ENCODE measurements at regions not wholly inside any gene's neighbourhood (a gene's known extent, or its start where the extent isn't known, plus 50 kb on each side); places are given as distances from the start of the nearest gene placed in this dataset.
"Not testable (repeated sequence)": the region's sequence is repeated elsewhere in the genome, so short reads cannot be mapped to it uniquely, and the experiment has no call there.

DNA sequence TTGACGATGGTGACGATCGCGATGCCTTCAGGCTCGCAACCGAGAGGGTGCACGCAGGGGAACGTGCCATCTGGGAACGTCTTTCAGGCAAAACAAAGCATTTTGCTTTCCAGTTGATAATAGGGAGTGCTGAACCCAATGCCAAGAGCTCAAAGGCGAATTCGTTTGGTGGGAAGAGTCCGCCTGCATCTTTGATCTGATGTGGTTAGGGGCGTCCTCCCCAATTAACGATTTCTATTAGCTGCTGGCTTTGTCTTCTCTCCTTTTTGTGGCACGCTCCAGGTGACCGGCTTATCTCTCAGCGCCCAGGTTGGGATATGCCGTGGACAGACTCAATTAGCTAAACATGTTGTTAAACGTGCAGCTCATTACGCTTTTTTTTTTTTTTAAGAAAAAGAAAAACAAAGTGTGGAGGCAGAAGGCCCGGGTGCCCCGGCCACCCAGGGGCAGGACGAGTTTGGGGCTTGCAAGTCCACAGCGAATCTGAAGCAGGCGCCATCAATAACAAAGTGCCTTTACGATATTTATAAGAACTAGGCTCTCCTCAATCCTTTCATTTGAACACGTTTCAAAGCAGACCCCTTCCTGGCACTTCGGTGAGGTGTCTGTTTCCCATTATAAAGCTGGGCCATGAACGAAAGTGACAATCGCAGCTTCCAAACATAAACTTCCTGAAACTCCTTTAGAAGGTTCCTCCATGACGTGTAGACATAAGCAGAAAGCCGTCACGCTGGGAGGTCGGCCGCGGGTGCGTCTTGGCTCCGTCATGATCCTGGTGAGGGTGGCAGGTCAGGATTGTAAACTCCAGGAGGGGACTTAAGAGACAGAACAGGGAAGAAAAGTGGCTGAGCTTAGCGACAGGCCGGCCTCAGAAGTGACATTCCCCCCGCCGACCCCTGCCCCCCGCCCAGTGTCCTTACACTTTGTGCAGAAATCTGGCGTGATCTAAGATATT lies 155.3 kb downstream of the LAT start:
- not testable (repeated sequence) for DNase-seq

DNA sequence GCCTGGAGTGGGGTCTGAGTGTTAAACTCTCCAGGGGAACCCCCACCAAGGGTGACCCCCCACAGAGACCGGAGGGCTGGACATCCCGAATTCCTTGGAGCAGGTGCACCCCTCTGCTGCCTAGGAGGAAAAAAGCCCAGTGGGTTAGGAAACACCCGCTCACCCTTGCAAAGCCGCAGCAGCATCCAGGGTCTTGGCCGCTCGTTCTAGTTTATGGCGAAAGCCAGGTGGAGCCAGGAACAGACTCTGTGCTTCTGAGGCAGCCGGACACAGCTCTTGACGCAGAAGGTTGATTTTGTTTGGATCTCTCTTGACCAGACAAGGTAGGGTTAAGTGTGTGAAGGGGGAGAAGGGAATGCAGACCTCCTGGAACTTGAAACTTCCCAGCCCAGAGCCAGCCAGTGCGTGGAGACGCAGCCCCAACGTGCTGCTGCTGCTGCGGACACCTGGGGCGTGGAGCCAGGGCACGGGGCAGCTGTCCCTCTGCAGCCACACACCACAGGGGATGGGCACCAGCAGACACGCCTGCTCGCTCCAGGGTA lies 154.5 kb downstream of the LAT start:
- no peak for DNase-seq

DNA sequence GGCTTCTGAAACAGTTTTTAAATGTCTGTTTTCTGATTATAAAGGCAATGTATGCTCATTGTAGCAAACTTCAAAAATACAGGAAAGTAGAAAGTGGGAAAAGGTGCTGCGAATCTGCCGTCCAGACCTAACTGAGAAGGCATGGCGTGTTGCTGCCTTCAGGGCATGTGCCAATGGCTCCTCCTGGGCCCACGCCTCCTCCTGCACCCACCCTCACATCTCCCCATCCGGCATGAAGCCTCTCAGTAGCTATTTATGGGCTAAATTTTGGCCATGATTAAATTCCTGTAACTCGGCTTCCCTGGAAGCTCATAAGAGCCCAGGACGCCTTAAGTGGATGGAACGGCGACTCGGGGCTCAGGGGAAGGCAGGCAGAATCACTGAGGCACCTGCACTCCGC lies 153.8 kb downstream of the LAT start:
- DNase-seq = not testable (repeated sequence)

DNA sequence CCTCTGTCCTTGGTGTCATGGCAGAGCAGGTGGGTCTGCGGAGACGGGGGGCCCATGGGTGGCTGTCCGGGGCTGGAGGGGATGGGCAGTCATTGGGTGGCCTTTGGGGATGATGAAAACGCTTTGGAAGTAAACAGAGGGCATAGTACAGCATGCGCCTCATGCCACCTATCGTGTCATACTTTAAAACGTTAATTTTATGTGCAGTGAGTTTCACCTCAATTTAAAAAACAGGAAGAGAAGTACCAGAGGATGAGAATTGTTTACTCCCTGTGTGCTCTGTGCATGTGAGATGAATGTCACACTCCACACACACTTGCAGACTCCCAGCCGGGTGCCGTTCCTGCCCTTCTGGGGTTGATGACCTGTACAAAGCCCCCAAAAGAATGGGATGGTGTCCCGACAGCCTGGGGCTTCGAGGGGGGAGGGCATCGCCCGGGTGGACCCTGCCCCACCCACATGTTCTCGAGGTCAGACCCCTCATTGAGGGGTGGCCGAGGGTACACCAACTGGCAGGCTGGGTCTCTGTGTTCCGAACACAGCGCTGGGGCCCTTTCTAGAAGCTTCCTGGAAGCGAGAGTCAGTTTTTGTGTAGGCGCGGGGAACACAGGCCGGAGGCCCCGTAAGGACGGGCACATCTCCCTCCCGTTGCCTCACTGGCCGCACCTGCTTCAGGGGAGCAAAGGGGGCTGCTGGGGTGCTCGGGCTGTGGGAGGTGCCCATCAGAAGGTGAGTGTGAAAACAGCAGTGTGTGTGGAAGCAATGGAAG lies 153.2 kb downstream of the LAT start:
- DNase-seq = not testable (repeated sequence)

DNA sequence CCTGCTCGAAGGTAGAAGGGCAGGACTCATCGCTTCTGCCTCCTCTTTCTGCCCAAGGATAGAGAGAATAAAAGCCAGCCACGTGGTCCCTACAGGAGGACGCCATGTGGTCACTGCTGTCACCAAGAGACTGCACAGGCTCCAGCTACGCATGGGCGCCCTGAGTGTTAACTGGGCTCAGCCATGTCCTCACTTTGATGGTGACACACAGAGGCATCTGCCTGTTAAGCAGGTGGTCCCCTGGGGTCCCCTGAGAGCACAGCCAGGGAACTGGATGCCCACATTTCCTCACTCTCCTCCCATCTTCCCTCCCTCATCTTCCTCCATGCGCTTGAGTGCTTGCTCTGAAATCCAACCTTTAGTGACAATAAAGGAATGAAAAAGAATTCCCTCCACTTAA lies 152.6 kb downstream of the LAT start:
- DNase-seq = not testable (repeated sequence)

DNA sequence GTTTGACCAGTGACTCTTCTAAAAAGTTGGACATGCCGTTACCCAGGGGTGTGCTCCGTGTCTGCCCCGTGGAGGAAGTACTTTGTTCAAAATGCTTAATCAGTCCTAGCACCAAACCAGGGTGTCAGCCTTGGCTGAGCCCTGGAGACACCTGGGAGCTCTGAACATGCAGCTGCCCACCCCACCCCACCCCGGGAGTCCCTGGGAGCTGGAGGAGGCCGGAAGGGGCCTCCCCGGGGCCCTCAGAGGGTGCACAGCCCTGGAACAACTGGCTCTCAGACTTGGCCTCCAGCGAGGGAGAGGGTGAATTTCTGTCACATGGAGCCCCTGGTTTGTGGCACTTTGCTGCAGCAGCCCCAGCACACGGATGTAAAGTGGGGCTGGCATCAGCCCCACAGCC lies 152.1 kb downstream of the LAT start:
- not testable (repeated sequence) for DNase-seq

DNA sequence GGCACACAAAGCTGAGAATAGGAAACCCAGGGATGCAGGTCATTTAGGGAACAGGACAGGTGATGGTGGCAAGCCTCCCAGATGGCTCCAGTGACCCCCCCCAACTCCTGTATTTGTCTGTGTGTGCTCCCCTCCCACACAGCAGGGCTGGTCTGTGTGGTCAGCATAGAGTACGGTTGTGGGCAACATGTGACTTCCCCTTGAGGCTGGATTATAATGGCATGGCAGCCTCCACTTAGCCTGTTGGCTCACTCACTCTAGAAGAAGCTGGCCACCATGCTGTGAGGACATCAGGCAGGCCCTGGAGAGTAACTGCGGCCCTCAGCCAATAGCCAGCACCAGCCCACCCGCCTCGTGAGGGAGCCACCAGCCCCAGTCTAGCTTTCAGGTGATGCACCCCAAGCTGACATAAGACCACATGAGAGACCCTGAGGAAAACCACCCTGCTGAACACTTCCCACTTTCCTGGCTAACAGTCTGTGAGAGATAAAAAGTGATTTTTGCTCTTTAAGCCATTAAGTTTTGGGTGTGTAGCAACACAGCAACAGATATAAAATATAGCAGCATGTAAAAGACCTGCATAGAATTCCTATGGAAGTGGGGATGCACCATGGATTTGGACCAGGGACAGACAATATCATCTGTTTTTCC lies 151.3 kb downstream of the LAT start:
- DNase-seq = not testable (repeated sequence)

DNA sequence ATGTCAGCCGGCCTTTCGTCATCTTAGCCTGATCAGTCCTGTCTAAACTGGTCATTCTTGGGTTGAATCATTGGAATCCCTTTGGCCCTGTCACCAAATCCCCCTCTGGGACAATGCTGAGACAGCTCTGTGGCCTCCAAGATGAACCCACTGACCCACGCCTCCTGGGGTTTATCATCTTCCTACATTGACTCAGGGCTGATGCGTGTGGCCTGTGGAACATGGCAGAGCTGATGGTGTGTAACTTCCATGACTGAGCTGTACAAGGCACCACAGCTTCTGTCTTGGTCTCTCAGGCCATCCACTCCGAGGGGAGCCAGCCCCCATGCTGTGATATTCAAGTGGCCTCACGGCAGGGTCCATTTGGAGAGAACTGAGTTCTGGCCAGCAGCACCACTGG lies 150.2 kb downstream of the LAT start:
- DNase-seq = not testable (repeated sequence)

DNA sequence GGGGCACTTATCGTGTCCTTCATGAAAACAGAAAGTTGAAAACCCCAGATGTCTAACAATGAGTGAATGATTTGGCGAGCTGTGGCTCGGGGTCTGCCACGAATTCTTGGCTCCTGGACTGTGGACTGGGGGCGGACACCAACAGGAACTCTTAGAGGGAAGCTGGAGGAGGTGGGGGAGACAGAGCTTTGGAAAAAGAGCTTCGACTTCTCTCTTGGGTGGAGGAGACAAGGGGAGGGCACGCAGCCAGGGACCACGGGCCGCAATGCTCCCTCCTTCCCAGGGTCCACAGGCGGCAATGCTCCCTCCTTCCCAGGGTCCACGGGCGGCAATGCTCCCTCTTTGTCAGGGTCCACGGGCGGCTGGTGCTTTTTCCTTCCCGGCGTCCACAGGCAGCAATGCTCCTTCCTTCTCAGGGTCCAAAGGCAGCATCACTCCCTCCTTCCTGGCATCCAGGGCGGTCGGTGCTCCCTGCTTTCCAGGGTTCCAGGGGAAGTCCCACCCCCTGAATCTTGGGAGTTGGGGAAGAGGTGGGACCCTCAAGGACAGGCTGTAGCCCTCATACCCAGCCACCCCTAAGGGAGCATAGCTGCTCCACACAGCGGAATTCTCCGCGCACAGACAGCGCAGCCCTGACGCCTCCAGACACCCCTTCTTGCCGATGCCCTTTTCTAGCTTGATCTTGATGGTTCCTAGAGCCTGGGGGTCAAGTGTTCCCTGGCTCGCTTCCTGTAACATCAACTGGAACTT lies 149.0 kb downstream of the LAT start:
- DNase-seq = not testable (repeated sequence)

DNA sequence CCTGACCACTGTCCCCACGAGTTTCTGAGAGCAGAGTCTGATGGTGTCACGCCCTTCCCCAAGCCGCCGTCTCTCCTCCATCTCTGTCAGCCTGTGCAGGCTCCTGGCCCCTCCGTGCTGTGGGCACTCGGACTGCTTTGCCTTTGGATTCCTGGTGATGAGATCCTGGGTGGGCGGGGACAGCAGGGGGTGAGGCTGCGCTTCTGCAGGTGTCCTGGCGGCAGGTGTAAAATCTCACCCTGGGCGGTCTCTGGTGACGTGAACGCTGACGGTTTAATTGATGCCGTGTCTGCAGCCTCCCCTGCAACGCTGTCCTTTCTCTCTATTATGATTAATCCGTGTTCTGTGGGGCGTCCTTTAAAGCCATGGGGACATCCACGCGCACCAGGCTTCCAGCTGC lies 148.0 kb downstream of the LAT start:
- DNase-seq = not testable (repeated sequence)

DNA sequence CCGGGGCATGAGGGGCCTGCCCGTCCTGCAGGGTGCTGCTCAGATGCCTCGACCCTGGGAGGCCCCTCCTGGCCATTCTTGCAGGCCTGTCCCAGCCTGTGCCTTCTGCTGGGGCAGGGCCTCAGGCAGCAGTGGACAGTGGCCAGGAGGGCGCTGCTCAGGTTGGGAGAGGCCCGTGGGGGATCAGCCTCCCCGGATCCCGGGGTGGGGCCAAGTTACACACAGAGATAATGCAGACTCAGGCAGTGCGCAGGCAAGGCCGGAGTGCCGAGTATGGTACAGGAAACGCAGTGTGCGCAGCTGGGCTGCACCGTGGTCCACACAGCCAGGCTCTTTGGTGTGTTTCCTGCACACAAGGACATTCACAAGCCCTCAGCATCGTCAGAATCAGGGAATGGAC lies 147.6 kb downstream of the LAT start:
- DNase-seq = not testable (repeated sequence)

DNA sequence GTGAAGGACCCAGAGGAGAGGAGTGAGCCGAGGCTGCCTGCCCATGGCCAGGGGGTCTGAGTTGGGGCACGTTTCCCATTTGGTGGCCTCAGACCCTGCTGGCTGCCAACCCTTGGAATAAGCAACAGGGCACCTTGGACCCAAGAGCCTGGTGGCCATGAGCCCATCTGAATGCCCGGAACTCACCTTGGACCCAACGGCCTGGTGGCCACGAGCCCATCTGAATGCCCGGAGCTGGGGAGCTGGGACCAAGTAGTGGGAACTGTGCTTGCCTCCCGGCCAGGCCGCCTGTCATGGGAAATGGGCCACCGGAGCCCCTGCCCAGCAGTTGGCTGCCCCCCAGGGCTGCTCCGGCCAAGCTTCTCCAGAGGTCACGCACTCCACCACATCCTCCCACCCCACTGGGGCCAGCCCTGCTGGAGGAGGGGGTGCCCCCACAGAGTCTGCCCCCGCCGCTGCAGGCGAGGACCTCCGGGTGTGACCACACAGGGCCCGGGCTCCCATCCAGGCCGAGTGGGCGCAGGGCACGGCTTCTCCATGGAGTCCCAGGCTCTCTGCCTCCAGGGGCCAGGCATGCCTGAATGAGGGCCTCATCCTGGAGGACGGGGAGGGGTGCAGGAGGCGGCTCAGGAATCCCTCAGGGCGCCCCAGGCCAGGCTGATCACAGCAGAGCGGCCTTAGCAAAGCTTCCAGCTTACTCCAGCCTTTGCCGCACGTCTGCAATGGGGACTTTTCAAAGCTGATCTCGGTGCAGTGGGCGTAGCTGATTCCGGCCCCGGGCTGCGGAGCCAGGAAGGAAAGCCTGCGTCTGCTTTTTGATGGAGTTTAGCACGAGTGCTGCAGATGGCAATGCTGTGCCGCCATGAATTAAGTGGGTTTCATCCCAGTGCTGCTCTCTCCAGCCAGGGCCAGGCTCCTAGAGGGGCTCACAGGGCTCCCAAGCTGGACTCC lies 146.3 kb downstream of the LAT start:
- peak; percentile 24 for DNase-seq

DNA sequence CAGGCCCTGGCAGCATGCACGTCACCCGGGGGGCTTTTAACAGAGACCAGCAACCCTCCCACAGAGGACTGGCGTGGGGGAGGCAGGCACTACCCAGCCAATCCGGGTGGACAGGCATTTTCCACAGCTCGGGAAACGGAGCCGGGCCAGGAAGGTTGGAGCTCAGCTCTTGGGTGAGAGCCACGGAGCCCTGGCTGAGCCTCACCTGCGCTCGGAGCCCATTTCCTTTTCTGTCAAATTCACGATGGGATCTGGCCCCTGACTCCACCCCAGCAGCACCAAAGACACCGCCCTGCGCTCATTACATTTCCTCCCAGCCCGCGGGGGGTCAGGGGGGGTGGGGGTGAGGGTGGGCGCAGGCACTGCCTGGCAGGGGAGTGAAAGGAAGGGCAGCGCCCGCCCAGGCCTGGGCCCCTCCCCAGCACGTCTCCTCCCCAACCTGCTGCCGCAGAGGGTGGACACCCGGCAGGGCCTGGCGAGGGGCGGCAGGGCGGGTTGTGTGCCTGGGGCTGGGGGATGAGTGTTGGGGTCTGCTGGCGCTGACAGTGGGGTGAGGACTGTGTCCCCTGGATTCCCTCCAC lies 145.4 kb downstream of the LAT start:
- not testable (repeated sequence) for DNase-seq

DNA sequence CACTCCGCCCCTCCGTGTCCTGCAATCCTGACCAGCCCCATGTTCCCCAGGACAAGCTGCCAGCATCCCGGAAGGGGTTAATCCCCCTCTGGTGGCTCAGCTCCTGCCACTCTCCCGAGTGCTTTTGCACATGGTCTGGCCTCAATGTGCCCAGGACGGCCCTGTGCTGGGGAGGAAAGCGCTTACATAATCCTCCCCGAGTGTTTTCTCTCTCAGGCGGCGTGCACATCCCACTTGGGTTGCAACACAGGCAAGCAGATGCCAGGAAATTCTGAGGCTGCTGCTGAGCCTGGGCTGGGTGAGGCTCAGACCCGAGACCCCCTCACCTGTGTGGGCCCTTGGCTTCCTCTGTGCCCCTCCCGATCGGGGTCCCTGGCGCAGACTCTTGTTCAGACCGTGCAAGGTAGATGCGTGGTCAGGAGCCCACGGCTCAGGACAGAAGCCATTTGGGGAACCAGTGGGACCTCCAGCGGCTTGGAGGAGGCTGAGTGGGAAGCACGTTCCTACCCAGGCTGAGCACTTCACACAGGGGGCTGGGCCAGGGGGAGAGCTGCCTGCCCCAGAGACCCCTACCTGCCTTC lies 144.7 kb downstream of the LAT start:
- DNase-seq = not testable (repeated sequence)

DNA sequence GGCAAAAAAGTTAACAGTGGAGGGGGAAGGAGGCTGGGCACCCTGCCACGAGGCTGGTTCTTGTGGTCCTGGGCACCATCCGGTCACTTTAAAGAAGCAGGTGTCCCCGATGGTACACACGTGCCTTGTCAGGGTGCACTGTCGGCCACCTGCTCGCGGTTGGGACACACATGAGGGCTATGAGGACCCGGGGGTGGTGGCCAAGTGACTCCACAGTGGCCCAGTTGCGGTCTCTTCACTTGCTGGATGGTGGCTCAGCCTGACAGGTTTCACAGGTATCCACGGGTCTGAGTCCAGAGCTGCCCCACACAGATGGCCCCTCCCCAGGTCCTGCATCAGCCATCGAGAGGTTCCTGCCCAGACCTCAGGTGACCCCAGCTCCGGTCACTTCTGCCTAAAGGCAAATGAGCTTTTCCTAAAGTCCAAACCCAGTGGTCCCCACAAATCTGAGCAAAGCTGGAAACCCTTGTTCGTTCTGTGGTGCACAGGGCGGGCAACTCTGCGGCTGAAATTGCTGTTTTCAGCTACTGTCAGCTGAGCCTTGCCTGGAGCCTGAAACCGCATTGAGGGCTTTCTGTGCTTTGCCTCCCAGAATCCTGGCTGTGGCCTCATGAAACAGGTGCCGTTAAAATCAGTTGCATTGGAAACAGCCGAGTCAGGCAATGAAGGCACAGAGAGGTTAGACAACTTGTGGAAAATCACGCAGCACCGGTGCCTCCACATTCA lies 144.0 kb downstream of the LAT start:
- DNase-seq = not testable (repeated sequence)

DNA sequence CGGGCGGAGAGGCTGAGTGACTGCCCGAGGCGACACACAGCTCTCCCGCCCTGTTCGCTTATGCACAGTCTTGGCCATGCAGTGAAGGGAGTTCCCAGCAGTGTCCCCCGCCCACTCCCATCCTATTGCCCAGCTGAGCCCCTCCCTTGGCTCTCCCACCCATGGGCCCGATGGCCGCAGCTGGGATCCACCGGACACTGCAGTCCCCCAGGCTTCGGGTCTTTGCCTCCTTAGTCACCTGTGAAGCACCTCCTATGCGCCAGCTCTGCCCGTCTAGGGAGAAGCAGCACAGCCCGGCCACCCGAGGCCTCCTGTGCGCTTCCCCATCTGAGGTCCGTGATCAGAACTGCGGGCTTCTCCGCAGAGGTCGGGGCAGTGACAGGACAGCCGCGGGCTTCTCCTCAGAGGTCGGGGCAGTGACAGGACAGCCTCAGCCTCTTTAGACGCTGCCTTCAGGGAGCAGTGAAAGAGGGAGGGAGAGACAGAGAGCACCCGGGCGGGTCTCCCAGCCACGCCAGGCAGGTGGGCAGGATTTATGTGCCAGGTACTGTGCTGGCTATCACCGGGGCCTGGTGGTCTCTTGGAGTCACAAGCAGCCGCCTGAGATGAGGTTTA lies 143.1 kb downstream of the LAT start:
- not testable (repeated sequence) for DNase-seq

DNA sequence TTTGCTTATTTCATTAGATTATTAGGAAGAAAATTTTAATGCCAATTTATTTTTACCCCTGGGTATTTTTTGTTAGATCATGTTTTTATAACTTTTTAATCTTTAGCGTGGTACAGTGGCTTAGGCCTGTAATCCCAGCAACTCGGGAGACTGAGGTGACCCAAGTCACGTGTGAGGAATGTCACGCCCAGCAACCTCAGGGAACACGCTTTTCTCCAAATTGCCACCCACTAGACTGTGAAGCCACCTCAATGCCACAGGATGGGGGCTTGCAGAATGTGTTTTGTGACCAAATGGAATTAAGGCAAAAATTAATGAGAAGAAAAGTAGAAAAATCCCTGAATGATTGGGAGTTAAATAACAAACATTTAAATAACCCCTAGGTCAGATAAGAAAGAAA lies 141.8 kb downstream of the LAT start:
- no peak for DNase-seq

DNA sequence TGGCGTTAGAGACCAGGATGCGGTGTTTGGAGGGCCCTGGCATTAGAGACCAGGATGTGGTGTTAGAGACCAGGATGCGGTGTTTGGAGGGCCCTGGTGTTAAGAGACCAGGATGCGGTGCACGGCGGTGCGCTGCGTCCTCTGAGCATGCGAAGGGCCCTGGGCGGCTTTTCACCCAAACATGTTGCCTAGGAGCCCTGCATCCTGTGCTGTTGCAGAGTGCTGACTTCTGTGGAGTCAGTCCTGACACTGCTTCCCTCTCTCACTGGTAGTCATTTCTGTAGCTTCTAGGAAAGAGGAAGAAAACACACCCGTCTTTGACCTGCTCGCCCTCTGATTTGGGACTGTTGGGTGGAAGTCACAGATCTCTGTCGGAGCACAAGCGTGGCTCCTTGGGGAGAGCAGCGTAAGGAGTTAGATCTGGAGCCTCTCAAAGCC lies 141.2 kb downstream of the LAT start:
- no peak for DNase-seq

DNA sequence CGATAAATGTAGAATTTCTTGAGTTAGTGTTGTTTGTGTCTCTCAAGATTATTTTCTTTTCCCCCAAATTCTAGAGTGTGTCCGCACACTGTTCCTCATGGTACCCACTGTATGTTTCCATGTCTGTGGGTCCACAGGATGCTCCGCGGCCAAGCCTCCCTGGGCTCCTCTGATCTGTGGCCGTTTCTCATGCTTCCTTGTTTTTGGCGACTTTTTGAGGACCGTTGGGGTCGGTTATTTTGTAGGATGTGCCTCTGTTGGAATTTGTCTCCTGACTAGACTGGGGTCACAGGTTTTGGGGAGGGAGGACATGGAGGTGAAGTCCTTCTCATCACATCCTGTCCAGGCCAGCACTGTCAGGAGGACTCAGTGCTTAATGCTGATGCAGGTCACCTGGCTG lies 140.0 kb downstream of the LAT start:
- no peak for DNase-seq
